ENCODE measurements at regions not wholly inside any gene's neighbourhood (a gene's known extent, or its start where the extent isn't known, plus 50 kb on each side); places are given as distances from the start of the nearest gene placed in this dataset.

DNA sequence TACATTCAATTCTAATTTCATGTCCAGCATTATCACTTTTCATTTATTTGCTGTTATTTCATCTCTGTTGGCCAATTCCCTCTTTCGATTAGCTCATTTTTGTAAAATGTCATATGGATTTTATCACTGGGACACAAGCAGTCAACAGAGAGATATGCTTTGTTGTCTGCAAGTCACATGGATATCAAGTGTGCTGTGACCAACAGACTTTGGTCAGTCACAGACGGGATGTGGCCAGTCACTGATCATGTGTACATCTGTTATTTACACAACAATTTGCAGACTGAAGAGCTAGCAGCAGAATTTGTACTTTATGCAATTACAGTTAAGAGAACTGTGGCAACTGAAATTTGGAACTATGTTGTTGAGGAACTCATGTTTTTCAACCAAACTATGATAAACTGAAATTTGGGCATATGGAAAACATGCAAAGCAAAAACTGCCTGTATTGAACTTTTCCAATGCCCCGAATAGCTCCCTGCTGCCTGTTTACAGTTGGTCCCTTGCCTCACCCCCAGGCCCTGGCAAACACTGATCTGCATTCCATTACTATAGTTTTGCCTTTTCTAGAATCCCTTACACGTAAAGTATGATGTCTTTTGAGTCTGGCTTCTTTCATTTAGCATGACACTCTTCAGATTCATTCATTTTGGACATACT, 104.4 kb downstream of the RPL22L1 start (continued):
- TF ChIP-seq, protein P1, sequence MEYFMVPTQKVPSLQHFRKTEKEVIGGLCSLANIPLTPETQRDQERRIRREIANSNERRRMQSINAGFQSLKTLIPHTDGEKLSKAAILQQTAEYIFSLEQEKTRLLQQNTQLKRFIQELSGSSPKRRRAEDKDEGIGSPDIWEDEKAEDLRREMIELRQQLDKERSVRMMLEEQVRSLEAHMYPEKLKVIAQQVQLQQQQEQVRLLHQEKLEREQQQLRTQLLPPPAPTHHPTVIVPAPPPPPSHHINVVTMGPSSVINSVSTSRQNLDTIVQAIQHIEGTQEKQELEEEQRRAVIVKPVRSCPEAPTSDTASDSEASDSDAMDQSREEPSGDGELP (CRISPR knock-in tag; IDR thresholded peaks at IDR 0.05; ENCODE audit: borderline replicate concordance) = no peak; the same call in 1 of the 2 replicates
- peak; percentile 46; the same call in 1 of the 2 replicates for TF ChIP-seq GTF2E2 (tag; IDR thresholded peaks at IDR 0.05)
- no peak for TF ChIP-seq KLF1 (tag; IDR thresholded peaks at IDR 0.05)
- peak; percentile 63 for TF ChIP-seq CEBPB (tag; IDR thresholded peaks at IDR 0.05)
- no peak for TF ChIP-seq CHD4 (IDR thresholded peaks at IDR 0.05; ENCODE audit: insufficient read depth, insufficient replicate concordance, low read depth, low read length, poor library complexity, severe bottlenecking)
- TF ChIP-seq, protein P2, sequence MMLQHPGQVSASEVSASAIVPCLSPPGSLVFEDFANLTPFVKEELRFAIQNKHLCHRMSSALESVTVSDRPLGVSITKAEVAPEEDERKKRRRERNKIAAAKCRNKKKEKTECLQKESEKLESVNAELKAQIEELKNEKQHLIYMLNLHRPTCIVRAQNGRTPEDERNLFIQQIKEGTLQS (IDR thresholded peaks at IDR 0.05) = peak; percentile 51; the same call in 1 of the 2 replicates
- TF ChIP-seq, protein P2 (CRISPR knock-in tag; conservative IDR thresholded peaks at IDR 0.05) = no peak
- peak; percentile 67 for TF ChIP-seq MEIS2 (IDR thresholded peaks at IDR 0.05; ENCODE audit: partially characterized antibody)
- TF ChIP-seq EHMT2 (IDR thresholded peaks at IDR 0.05) = 0 out of 2 replicates have a peak, but pooled peaks have one; percentile 36
- TF ChIP-seq, protein P3, sequence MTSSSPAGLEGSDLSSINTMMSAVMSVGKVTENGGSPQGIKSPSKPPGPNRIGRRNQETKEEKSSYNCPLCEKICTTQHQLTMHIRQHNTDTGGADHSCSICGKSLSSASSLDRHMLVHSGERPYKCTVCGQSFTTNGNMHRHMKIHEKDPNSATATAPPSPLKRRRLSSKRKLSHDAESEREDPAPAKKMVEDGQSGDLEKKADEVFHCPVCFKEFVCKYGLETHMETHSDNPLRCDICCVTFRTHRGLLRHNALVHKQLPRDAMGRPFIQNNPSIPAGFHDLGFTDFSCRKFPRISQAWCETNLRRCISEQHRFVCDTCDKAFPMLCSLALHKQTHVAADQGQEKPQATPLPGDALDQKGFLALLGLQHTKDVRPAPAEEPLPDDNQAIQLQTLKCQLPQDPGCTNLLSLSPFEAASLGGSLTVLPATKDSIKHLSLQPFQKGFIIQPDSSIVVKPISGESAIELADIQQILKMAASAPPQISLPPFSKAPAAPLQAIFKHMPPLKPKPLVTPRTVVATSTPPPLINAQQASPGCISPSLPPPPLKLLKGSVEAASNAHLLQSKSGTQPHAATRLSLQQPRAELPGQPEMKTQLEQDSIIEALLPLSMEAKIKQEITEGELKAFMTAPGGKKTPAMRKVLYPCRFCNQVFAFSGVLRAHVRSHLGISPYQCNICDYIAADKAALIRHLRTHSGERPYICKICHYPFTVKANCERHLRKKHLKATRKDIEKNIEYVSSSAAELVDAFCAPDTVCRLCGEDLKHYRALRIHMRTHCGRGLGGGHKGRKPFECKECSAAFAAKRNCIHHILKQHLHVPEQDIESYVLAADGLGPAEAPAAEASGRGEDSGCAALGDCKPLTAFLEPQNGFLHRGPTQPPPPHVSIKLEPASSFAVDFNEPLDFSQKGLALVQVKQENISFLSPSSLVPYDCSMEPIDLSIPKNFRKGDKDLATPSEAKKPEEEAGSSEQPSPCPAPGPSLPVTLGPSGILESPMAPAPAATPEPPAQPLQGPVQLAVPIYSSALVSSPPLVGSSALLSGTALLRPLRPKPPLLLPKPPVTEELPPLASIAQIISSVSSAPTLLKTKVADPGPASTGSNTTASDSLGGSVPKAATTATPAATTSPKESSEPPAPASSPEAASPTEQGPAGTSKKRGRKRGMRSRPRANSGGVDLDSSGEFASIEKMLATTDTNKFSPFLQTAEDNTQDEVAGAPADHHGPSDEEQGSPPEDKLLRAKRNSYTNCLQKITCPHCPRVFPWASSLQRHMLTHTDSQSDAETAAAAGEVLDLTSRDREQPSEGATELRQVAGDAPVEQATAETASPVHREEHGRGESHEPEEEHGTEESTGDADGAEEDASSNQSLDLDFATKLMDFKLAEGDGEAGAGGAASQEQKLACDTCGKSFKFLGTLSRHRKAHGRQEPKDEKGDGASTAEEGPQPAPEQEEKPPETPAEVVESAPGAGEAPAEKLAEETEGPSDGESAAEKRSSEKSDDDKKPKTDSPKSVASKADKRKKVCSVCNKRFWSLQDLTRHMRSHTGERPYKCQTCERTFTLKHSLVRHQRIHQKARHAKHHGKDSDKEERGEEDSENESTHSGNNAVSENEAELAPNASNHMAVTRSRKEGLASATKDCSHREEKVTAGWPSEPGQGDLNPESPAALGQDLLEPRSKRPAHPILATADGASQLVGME (CRISPR knock-in tag; IDR thresholded peaks at IDR 0.05) = no peak
- TF ChIP-seq GTF2A2 (tag; IDR thresholded peaks at IDR 0.05) = no peak
- TF ChIP-seq NCOA1 (IDR thresholded peaks at IDR 0.05; ENCODE audit: low read depth) = 0 out of 2 replicates have a peak, but pooled peaks have one; percentile 31
- TF ChIP-seq, protein P4, sequence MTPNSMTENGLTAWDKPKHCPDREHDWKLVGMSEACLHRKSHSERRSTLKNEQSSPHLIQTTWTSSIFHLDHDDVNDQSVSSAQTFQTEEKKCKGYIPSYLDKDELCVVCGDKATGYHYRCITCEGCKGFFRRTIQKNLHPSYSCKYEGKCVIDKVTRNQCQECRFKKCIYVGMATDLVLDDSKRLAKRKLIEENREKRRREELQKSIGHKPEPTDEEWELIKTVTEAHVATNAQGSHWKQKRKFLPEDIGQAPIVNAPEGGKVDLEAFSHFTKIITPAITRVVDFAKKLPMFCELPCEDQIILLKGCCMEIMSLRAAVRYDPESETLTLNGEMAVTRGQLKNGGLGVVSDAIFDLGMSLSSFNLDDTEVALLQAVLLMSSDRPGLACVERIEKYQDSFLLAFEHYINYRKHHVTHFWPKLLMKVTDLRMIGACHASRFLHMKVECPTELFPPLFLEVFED (CRISPR knock-in tag; conservative IDR thresholded peaks at IDR 0.05) = no peak
- TF ChIP-seq, protein P5, sequence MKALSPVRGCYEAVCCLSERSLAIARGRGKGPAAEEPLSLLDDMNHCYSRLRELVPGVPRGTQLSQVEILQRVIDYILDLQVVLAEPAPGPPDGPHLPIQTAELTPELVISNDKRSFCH (CRISPR knock-in tag; IDR thresholded peaks at IDR 0.05) = no peak; the same call in 1 of the 2 replicates
- TF ChIP-seq, protein P5 (tag; IDR thresholded peaks at IDR 0.05) = peak; percentile 73
- TF ChIP-seq, protein P6, sequence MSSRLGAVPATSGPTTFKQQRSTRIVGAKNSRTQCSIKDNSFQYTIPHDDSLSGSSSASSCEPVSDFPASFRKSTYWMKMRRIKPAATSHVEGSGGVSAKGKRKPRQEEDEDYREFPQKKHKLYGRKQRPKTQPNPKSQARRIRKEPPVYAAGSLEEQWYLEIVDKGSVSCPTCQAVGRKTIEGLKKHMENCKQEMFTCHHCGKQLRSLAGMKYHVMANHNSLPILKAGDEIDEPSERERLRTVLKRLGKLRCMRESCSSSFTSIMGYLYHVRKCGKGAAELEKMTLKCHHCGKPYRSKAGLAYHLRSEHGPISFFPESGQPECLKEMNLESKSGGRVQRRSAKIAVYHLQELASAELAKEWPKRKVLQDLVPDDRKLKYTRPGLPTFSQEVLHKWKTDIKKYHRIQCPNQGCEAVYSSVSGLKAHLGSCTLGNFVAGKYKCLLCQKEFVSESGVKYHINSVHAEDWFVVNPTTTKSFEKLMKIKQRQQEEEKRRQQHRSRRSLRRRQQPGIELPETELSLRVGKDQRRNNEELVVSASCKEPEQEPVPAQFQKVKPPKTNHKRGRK (tag; IDR thresholded peaks at IDR 0.05) = no peak
- no peak for TF ChIP-seq ZNF143 (CRISPR knock-in tag; IDR thresholded peaks at IDR 0.05)

Data from K562 (cell line).